ENCODE measurements at regions not wholly inside any gene's neighbourhood (a gene's known extent, or its start where the extent isn't known, plus 50 kb on each side); places are given as distances from the start of the nearest gene placed in this dataset.

DNA sequence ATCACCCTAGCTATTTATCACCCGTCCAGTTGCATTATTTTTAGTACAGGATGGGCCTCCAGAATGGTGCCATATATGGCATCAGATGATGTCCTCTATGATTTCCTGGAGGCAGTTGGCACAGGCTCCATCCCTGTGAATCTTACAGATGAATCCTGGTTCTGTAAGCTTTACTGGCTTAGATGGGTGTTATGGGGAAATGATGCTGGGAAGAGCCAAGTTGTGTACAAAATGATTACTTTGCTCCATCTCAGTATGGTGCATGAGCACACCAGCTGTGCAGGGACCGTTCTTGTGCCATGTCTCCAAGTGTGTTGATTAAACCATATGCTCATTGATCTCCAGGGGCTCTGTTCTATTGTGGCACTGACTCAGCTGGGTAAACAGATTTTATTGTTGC, 755.7 kb downstream of the TLR4 start:
- no peak for DNase-seq (ENCODE audit: low read depth in 3 of 3, low spot score in 1 of 3)

- no peak for DNase-seq (ENCODE audit: low read depth in 3 of 3, low spot score in 1 of 3)
Measured at GRCh38 chr9:118463419-118463818, 759.2 kb downstream of the TLR4 start.

DNA sequence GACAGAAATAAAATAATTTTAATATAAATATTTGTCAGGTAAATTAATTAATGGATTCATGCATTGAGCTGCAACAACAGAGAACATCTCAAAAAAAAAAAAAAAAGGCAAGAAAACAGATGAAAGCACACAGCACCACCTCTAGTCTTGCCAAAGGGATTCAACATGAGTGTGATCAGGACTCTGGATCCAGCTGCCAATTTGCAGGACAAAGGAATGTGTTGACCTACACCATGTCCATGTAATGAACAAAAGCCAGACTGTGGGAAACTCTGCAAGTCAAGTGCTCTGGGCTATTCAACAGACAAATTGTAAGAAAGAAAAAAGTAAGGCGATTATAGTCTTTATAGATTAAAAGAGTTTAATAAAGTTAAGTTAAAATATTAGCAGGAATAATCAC, 769.3 kb downstream of the TLR4 start:
- no peak for DNase-seq (ENCODE audit: low read depth in 3 of 3, low spot score in 1 of 3)

- DNase-seq (ENCODE audit: low read depth in 3 of 3, low spot score in 1 of 3), result no peak
Measured at GRCh38 chr9:118478752-118479151, 774.5 kb downstream of the TLR4 start.

DNA sequence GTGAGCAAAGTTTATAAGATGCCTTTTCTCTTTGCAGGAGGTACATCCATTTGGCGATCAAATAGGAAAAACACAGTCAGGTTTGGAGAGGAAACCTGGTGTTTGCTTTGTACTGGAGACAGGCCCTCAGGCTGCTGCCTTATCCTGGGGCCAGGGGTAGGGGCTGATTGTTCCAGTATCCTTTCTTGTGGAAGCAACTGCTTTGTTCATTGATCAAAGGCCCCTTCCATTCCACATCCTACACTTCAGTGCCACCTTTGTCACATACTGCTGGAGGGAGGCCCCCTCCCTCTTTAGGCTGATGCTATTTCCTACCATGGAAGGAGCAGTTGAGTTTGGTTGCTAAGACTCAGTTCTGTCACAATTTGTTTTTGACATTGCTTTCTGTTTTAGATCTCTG, 778.1 kb downstream of the TLR4 start:
- no peak for DNase-seq (ENCODE audit: low read depth in 3 of 3, low spot score in 1 of 3)

GRCh38 chr9:118483677-118484076, 779.5 kb downstream of the TLR4 start:
- DNase-seq (ENCODE audit: low read depth in 3 of 3, low spot score in 1 of 3), result no peak

DNA sequence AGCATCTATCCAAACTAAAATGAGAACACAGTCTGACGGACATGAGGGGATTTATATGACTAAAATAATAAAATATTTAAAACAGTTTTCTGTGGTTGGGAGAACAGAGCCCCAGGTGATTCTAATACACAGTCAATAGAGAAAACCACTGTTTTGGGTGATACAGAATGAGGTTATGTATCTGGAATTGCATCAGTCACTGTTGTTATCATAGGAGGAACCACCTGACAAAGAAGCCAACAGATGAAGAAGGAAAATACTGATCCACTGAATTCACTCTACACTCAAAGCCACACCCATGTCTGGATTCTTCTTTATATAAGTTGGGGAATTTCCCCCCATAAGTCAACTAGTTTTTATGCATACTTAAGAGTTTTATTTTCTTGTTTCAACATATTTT, 799.0 kb downstream of the TLR4 start:
- no peak for DNase-seq (ENCODE audit: low read depth in 3 of 3, low spot score in 1 of 3)

DNA sequence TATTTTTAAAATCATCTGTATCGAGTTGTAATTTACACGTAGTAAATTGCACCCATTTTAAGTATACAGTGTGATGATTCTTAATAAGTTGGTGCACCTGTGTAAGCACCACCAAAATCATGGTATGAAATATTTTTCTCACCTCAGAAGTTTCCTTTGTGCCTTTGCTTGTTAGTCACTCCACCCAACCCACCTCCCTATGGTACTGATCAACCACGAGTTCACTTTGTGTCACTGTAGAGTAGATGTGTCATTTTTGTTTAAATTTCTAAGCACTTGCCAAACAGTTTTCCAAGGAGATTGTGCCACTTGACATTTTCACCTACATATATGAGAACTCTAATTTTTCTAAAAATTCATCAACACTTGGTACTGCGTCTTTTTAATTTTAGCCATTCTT, 806.5 kb downstream of the TLR4 start:
- DNase-seq (ENCODE audit: low read depth in 3 of 3, low spot score in 1 of 3), result no peak

- DNase-seq (ENCODE audit: low read depth in 3 of 3, low spot score in 1 of 3), result no peak
Measured at GRCh38 chr9:118515947-118516346, 811.7 kb downstream of the TLR4 start.

- DNase-seq (ENCODE audit: low read depth in 3 of 3, low spot score in 1 of 3), result no peak
Measured at GRCh38 chr9:118521261-118521660, 817.1 kb downstream of the TLR4 start.

DNA sequence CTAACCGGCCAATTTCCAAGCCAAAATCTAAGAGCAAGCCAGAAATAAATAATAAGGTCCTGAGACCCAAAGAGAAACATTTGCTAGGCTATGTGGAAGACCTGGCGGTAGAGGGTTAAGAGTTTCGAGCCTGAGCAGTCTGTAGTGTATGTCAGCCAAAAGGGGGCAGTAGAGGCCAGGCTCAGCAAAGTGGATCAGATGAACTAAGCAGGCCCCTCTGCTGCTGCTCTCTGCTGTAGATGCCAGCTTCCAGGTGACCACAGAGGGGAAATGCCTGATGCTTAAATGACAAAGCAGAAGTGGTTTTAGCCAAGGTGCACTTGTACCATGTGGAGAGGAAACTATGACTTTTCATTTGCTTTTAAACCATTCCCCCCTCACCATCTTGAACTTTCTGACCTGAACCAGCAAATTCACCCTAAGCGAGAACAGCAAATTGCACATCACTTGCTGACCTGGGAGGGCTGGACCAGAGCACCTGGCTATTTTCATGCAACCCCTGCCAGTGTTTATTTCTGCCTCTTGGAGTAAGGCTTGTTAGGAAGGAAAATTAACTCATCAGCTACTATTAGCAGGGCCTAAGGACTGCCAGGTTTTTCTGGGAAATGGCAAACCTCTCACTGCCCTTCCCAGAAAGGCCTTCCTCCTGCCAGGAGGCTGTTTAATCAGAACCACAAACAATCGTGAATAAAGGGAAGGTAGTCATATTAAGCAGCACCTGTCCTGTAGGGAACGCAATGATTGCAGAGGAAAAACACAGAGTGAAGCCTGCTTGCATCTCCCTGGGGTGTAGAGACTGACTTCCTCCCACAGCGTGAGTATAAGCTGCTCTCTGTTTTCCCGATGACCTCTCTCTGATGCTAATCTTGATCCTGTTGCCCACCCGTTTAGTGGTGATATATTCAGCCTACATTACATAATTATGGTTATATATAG, 818.2 kb downstream of the TLR4 start:
- DNase-seq (ENCODE audit: low read depth in 3 of 3, low spot score in 1 of 3), result no peak

- DNase-seq (ENCODE audit: low read depth in 3 of 3, low spot score in 1 of 3), result no peak
Measured at GRCh38 chr9:118527261-118527660, 823.1 kb downstream of the TLR4 start.

- DNase-seq (ENCODE audit: low read depth in 3 of 3, low spot score in 1 of 3), result no peak
Measured at GRCh38 chr9:118529210-118529609, 825.0 kb downstream of the TLR4 start.

- no peak for DNase-seq (ENCODE audit: low read depth in 3 of 3, low spot score in 1 of 3)
Measured at GRCh38 chr9:118529624-118530214, 825.5 kb downstream of the TLR4 start.

DNA sequence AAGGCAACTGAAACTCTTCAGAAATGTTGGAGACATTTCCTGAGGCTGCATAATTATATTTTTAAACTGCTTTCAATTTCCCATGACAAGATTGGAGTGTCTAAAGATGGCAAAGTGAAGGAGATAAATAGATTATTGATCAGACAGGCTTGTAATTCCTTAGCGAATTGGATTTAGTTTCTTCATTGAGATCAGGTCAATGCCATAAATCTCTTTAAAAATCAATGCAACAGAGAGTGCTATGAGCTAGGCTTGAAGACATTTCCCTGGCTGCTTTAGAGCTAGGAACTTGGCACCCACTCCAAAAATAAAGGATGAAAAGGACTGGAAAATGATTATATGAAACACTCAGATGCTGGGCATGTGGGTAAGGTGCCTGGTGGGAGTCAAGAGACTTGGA, 828.4 kb downstream of the TLR4 start:
- DNase-seq (ENCODE audit: low read depth in 3 of 3, low spot score in 1 of 3), result no peak

DNA sequence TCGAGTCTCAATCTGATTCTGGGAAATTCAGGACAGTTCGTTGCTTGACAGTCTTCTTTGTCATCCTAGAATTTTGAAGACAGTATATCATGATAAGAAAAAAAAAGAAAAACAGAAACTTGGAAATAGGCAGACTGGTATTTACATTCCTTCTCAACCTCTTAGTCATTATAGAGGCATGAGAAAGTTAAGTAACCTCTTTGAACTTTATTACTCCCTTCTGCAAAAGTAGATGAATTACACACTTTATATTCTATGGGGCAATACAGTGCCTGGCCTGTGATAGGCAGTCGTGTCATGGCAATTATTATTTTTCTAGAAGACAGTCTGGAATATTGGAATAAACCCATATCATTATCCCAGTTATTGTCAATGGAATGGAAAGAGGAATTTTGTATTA, 828.9 kb downstream of the TLR4 start:
- DNase-seq (ENCODE audit: low read depth in 3 of 3, low spot score in 1 of 3), result no peak

DNA sequence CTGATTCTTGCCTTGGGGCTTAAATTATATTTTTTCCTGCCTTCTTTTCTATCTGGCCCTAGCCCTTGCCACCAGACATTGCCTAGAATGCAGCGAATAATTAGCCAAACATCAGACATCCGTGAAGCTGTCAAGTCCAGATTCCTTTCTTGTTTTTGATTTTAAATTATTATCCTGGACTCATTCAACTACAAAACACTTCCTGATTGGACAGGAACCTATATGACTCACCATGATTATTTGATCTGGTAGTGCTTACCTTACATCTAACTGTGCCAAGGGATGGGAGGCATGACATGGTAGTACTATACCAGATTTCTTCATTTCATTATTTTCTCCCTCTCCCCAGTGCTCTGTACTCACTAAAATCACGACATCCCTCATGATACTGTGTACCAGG, 829.6 kb downstream of the TLR4 start:
- DNase-seq (ENCODE audit: low read depth in 3 of 3, low spot score in 1 of 3), result no peak

GRCh38 chr9:118536153-118536552, 832.0 kb downstream of the TLR4 start:
- no peak for DNase-seq (ENCODE audit: low read depth in 3 of 3, low spot score in 1 of 3)

- no peak for DNase-seq (ENCODE audit: low read depth in 3 of 3, low spot score in 1 of 3)
Measured at GRCh38 chr9:118538959-118539358, 830.3 kb downstream of the BRINP1 start.

DNA sequence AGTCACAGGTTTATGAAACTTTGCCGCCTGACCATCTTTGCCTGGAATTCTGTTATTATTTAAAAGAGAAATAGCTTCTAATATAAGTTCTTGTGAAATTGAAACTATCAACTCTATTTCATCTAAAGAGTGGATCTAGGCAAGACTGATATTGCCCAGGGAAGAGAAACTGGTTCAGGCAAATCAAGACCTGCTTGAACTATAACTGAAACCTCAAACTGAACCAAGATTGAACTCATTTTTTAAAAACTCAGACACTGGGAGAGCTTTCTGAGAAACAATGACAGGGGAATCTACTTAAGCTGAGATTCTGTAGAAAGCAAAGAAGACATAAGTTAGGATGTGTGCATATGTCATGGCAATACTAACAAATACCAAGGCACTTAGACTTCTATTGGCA, 815.8 kb downstream of the BRINP1 start:
- DNase-seq (ENCODE audit: low read depth in 3 of 3, low spot score in 1 of 3), result no peak

GRCh38 chr9:118554987-118555386, 814.2 kb downstream of the BRINP1 start:
- DNase-seq (ENCODE audit: low read depth in 3 of 3, low spot score in 1 of 3), result no peak

- DNase-seq (ENCODE audit: low read depth in 3 of 3, low spot score in 1 of 3), result no peak
Measured at GRCh38 chr9:118558026-118558425, 811.2 kb downstream of the BRINP1 start.

- no peak for DNase-seq (ENCODE audit: low read depth in 3 of 3, low spot score in 1 of 3)
Measured at GRCh38 chr9:118558891-118559290, 810.3 kb downstream of the BRINP1 start.

Data from stimulated activated CD4-positive, alpha-beta T cell treated with anti-CD3 and anti-CD28 coated beads, TNF-alpha, amount 100 ng/mL, for 1 hour (primary cell).